ENCODE measurements at regions not wholly inside any gene's neighbourhood (a gene's known extent, or its start where the extent isn't known, plus 50 kb on each side); places are given as distances from the start of the nearest gene placed in this dataset.

GRCh38 chr13:108451121-108451520, 178.3 kb upstream of the MYO16 start:
- H3K9me1 ChIP-seq (replicated peaks; ENCODE audit: control insufficient read depth, extremely low read depth, insufficient read depth, low read length): no peaks in the 10 kb centered on the region
- CTCF ChIA-PET: no interaction called here
- FAIRE-seq (no peak), DNase-seq (ENCODE audit: low read depth, low spot score) (no peak)
- H3K36me3 ChIP-seq (ENCODE audit: control insufficient read depth in 2 of 2, extremely low read depth in 1 of 2, insufficient read depth in 2 of 2, low read length in 2 of 2): no peaks in the 10 kb centered on the region
- no peak overlapping the region for H3K9ac ChIP-seq (replicated peaks; ENCODE audit: extremely low read depth, insufficient read depth, low read length)
- H3K9me3 ChIP-seq (replicated peaks; ENCODE audit: control insufficient read depth, insufficient read depth, low read length): peaks cover 5% of the 10 kb centered on the region
- no peaks in the 10 kb centered on the region for H4K20me1 ChIP-seq (replicated peaks; ENCODE audit: control insufficient read depth, extremely low read depth, insufficient read depth, low read length)
- POLR2A ChIA-PET: no interaction called here
- no peaks in the 10 kb centered on the region for H3K79me2 ChIP-seq (ENCODE audit: control insufficient read depth, insufficient read depth, low read length)
- no peak overlapping the region for H2AFZ ChIP-seq (ENCODE audit: low read depth, low read length)
- BruUV-seq (replicated peaks): no TSS peak
- dilution Hi-C loops (cut with MboI; ENCODE audit: extremely low pct_ligation_motif_present, low sequenced_read_pairs): no loop called here
- no peak overlapping the region for H3K4me3 ChIP-seq (replicated peaks in 1 of 3; ENCODE audit: insufficient read depth in 1 of 3, low read depth in 1 of 3, low read length in 3 of 3)
- no peak overlapping the region for H3K27ac ChIP-seq (ENCODE audit: insufficient read depth, low read depth, low read length)
- intact Hi-C loops (cut with micrococcal nuclease): no loop called here
- no peak for TF ChIP-seq MYC (IDR thresholded peaks at IDR 0.05; ENCODE audit: low read depth, low read length)
- TF ChIP-seq POLR2AphosphoS5 (IDR thresholded peaks at IDR 0.05; ENCODE audit: insufficient read depth, low read depth, low read length): no peak
- TF ChIP-seq GATA2 (IDR thresholded peaks at IDR 0.05; ENCODE audit: insufficient read depth, insufficient read length, low read depth, low read length): no peak
- TF ChIP-seq JUN (IDR thresholded peaks at IDR 0.05; ENCODE audit: borderline replicate concordance, insufficient read depth, insufficient read length, low read depth): no peak
- no peak for TF ChIP-seq FOS (IDR thresholded peaks at IDR 0.05; ENCODE audit: borderline replicate concordance, insufficient read depth, low read length)
- no peak for TF ChIP-seq CTCF (IDR thresholded peaks at IDR 0.05; ENCODE audit: extremely low read depth in 1 of 2, insufficient read depth in 1 of 2, low read depth in 1 of 2, low read length in 2 of 2)
- no peak for TF ChIP-seq MAX (IDR thresholded peaks at IDR 0.05; ENCODE audit: insufficient read depth, insufficient read length)
- no peak for TF ChIP-seq EZH2 (IDR thresholded peaks at IDR 0.05; ENCODE audit: borderline replicate concordance, low read depth, low read length, severe bottlenecking)
- TF ChIP-seq POLR2A (IDR thresholded peaks at IDR 0.05; ENCODE audit: low read depth, low read length): no peak
- H3K4me2 ChIP-seq (ENCODE audit: insufficient read depth, low read length): no peak overlapping the region
- H3K27me3 ChIP-seq (ENCODE audit: control insufficient read depth in 2 of 2, insufficient read depth in 2 of 2, low read length in 2 of 2): no peaks in the 10 kb centered on the region
- no peaks in the 10 kb centered on the region for H3K4me1 ChIP-seq (ENCODE audit: control insufficient read depth, extremely low read depth, insufficient read depth, low read length)
